ENCODE measurements at regions not wholly inside any gene's neighbourhood (a gene's known extent, or its start where the extent isn't known, plus 50 kb on each side); places are given as distances from the start of the nearest gene placed in this dataset.
A peak's percentile ranks its signal among the peaks of the same experiment; 100 is the strongest.

DNA sequence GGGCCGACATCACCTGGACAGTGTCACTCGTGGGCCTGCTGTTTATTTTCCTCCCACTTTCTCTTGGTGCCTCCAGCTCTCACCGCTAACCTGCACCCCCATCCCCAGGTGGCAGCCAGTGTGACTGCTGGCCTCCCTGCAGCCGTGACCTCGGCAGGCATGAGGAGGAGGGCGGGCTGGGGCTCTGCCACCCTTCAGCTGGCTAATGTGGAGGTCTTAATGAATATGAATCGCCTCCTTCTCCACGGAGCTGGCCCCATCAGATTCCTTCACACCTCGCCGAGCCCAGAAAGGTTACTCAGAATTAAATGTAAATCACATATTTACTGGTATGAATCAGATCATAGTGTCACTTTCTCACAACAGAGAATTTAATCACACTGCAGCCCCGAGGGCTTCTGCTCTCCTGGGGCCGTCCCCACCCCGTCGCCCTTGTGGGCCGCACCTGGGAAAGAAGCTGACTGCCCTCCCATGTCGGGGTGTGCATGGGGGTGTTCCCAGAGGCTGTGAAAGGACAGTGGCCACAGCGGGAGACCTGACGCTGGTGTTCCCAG lies 171.1 kb upstream of the TLE3 start:
- no peak for DNase-seq (ENCODE audit: low read depth)
- TF ChIP-seq, protein P1, sequence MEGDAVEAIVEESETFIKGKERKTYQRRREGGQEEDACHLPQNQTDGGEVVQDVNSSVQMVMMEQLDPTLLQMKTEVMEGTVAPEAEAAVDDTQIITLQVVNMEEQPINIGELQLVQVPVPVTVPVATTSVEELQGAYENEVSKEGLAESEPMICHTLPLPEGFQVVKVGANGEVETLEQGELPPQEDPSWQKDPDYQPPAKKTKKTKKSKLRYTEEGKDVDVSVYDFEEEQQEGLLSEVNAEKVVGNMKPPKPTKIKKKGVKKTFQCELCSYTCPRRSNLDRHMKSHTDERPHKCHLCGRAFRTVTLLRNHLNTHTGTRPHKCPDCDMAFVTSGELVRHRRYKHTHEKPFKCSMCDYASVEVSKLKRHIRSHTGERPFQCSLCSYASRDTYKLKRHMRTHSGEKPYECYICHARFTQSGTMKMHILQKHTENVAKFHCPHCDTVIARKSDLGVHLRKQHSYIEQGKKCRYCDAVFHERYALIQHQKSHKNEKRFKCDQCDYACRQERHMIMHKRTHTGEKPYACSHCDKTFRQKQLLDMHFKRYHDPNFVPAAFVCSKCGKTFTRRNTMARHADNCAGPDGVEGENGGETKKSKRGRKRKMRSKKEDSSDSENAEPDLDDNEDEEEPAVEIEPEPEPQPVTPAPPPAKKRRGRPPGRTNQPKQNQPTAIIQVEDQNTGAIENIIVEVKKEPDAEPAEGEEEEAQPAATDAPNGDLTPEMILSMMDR (conservative IDR thresholded peaks at IDR 0.05; ENCODE audit: low read depth, low read length): no peak

DNA sequence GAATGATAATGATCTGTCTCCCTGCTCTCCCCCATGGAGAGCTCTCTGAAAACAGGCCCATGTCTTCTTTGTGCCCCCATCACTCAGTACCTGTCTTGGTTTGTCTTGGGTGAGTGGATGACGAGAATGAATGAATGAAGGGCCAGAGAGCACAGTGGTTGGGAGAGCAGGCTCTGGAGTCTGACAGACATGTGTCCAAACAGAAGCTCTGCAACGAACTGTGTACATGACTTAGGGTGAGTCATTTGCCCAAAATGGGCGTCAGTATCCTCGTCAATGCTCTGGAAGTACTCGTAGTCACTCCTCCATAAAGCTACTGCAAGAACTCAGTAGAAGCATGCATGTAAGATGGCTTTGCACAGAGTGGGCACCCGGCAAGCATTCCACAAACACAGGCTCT lies 170.2 kb upstream of the TLE3 start:
- TF ChIP-seq, protein P1 (conservative IDR thresholded peaks at IDR 0.05; ENCODE audit: low read depth, low read length): no peak
- no peak overlapping the region for H3K4me3 ChIP-seq (ENCODE audit: low read depth, low read length)
- DNase-seq (ENCODE audit: low read depth): no peak

More for the DNA sequence above, 171.1 kb upstream of the TLE3 start:
- no peak overlapping the region for H3K4me3 ChIP-seq (ENCODE audit: low read depth, low read length)

DNA sequence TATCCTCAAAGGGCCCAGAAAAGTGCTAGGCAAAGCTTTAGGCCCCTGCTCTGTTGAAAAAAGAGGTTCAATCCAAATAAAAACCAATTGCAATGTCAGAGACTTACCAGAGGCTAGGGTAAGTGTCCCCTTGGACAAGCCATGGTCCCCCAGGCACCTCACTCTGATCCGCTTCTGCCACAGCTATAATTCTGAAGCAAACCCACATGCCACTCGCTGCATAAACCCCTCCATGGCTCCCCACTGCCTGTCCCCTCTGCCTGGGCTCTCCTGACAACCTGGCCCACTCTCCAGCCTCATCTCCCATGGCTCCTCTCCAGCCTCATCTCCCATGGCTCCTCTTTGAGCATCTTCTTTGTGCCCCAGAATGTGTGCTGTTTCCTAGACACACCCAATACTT lies 169.6 kb upstream of the TLE3 start:
- TF ChIP-seq, protein P1 (conservative IDR thresholded peaks at IDR 0.05; ENCODE audit: low read depth, low read length): no peak
- no peak overlapping the region for H3K4me3 ChIP-seq (ENCODE audit: low read depth, low read length)
- no peak for DNase-seq (ENCODE audit: low read depth)

DNA sequence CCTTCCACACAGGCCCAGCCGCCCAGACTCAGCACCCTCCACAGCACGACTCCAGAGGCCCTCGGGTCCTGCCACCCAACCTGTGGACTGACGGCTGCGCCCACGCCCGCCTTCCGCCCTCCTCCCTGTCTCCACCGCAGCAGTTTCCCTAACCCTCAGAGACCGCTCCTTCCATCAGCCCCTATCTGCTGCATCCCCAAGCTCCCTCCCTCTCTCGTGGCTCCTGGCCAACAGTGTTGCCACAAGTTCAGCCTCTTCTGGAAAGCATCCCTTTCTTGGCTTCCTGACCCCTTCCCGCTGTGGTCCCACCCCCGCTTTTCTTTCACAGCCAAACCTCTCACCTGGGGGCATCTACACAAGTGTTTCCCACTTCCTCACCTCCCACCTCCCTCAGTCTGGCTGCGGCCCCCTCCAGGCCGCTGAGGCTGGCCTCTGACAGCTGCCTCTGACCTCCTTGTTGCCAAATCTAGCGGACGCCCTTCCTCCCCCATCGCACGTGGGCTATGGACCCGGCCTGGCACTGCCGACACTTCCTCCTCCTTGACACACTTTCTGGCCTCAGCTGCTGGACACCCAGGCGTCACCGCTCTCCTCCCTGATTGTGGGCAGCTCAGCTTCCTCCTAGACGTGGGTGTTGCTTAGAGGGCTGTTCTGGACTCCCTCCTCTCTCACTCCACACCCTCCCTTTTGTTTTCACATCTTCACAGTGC lies 168.8 kb upstream of the TLE3 start:
- TF ChIP-seq, protein P1 (conservative IDR thresholded peaks at IDR 0.05; ENCODE audit: low read depth, low read length): no peak
- DNase-seq (ENCODE audit: low read depth): no peak
- no peak overlapping the region for H3K4me3 ChIP-seq (ENCODE audit: low read depth, low read length)

DNA sequence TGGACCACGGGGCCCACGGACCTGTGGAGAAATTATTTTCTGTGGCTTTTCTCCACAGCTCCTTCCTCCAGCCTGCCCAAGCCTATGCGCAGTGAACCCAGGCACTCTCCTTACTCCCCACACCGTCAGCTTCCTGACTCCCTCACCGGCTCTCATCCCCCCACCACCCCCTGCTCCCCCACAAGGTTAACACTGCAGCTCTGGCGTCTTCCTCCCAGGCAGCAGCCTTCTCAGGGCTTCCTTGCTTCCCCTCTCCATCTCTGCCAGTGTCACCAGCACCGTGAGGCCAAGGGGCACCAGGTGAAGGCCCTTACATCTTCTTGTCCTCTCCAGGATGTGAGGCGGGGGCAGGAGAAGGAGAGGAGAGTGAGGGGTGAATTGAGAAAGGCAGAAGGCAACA lies 168.3 kb upstream of the TLE3 start:
- TF ChIP-seq, protein P1 (conservative IDR thresholded peaks at IDR 0.05; ENCODE audit: low read depth, low read length): no peak
- H3K4me3 ChIP-seq (ENCODE audit: low read depth, low read length): no peak overlapping the region
- DNase-seq (ENCODE audit: low read depth): no peak

DNA sequence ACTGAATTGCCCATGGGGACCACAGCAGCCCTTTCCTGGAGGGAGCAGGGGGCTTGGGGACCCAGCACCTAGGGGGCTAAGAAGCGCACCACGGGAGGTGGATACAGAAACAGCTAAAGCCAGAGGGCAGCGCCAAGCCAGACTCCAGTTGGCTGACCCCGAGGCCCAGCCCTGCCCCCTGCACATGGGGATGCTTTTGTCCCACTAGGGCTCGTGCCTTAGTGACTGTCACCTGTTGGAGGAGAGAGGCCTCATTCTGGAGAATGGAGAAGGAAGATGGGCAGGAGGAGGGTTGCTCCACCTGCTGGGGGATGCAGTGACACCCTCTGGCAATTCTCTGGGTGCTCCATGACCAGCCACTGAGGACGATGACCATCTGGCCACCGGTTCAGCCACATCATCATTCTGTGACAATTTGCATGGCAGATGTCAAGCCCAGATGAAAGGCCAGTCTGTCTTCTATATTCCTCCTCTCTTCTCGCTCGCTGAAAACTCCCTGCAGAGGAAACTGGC lies 167.8 kb upstream of the TLE3 start:
- TF ChIP-seq, protein P1 (conservative IDR thresholded peaks at IDR 0.05; ENCODE audit: low read depth, low read length): peak; percentile 31
- DNase-seq (ENCODE audit: low read depth): no peak
- no peak overlapping the region for H3K4me3 ChIP-seq (ENCODE audit: low read depth, low read length)
